ENCODE measurements at regions not wholly inside any gene's neighbourhood (a gene's known extent, or its start where the extent isn't known, plus 50 kb on each side); places are given as distances from the start of the nearest gene placed in this dataset.

DNA sequence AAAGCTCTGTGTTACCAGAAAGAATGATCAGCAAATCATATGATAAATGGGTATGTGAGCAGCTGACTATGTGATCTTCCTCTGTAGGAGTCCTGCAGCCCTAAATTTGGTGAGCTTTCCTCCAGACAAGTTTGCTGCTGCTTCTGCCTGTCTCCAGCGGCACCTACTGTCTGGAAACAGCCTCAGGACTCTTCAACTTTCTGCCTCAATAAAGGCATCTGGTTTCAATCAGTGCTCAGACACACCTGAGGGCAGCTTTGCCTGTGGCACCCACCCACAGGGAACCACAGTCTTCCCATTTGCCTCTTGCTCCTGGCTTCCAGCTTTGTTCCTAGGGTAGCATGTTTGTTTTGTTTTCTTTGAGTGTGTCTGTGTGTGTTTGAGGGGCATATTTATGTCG, 727.9 kb upstream of the MAN1A1 start:
- Histone ChIP-seq H3K27me3 (ENCODE audit: insufficient read depth, poor library complexity, severe bottlenecking) (no peaks in the 10 kb centered on the region), H3K27ac (replicated peaks) (no peak overlapping the region), H3K4me3 (replicated peaks; ENCODE audit: insufficient read depth, low read length) (no peak overlapping the region)
- no peak for DNase-seq (ENCODE audit: low read depth in 1 of 2, low spot score in 1 of 2)
- TF ChIP-seq POLR2AphosphoS5 (IDR thresholded peaks at IDR 0.05; ENCODE audit: low read depth) (no peak), GABPA (IDR thresholded peaks at IDR 0.05; ENCODE audit: low read depth) (no peak), CTCF (IDR thresholded peaks at IDR 0.05; ENCODE audit: insufficient read depth, low read length) (no peak), SPI1 (IDR thresholded peaks at IDR 0.05; ENCODE audit: borderline replicate concordance, low read depth) (no peak)
- TF ChIP-seq, protein P1, sequence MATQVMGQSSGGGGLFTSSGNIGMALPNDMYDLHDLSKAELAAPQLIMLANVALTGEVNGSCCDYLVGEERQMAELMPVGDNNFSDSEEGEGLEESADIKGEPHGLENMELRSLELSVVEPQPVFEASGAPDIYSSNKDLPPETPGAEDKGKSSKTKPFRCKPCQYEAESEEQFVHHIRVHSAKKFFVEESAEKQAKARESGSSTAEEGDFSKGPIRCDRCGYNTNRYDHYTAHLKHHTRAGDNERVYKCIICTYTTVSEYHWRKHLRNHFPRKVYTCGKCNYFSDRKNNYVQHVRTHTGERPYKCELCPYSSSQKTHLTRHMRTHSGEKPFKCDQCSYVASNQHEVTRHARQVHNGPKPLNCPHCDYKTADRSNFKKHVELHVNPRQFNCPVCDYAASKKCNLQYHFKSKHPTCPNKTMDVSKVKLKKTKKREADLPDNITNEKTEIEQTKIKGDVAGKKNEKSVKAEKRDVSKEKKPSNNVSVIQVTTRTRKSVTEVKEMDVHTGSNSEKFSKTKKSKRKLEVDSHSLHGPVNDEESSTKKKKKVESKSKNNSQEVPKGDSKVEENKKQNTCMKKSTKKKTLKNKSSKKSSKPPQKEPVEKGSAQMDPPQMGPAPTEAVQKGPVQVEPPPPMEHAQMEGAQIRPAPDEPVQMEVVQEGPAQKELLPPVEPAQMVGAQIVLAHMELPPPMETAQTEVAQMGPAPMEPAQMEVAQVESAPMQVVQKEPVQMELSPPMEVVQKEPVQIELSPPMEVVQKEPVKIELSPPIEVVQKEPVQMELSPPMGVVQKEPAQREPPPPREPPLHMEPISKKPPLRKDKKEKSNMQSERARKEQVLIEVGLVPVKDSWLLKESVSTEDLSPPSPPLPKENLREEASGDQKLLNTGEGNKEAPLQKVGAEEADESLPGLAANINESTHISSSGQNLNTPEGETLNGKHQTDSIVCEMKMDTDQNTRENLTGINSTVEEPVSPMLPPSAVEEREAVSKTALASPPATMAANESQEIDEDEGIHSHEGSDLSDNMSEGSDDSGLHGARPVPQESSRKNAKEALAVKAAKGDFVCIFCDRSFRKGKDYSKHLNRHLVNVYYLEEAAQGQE (IDR thresholded peaks at IDR 0.05; ENCODE audit: insufficient replicate concordance, low read depth): no peak

GRCh38 chr6:120058410-120058809, 708.8 kb upstream of the MAN1A1 start:
- no peak overlapping the region for H3K27ac ChIP-seq (replicated peaks)
- no peaks in the 10 kb centered on the region for H3K27me3 ChIP-seq (ENCODE audit: insufficient read depth, poor library complexity, severe bottlenecking)
- no peak for DNase-seq (ENCODE audit: low read depth in 1 of 2, low spot score in 1 of 2)
- TF ChIP-seq, protein P1 (IDR thresholded peaks at IDR 0.05; ENCODE audit: insufficient replicate concordance, low read depth): no peak
- no peak for TF ChIP-seq GABPA (IDR thresholded peaks at IDR 0.05; ENCODE audit: low read depth)
- no peak overlapping the region for H3K4me3 ChIP-seq (replicated peaks; ENCODE audit: insufficient read depth, low read length)

GRCh38 chr6:120056085-120056484, 706.5 kb upstream of the MAN1A1 start:
- no peak for DNase-seq (ENCODE audit: low read depth in 1 of 2, low spot score in 1 of 2)
- no peak overlapping the region for H3K27ac ChIP-seq (replicated peaks)
- TF ChIP-seq GABPA (IDR thresholded peaks at IDR 0.05; ENCODE audit: low read depth) (no peak), SPI1 (IDR thresholded peaks at IDR 0.05; ENCODE audit: borderline replicate concordance, low read depth) (no peak), POLR2AphosphoS5 (IDR thresholded peaks at IDR 0.05; ENCODE audit: low read depth) (no peak), CTCF (IDR thresholded peaks at IDR 0.05; ENCODE audit: insufficient read depth, low read length) (no peak)
- TF ChIP-seq, protein P1 (IDR thresholded peaks at IDR 0.05; ENCODE audit: insufficient replicate concordance, low read depth): no peak
- H3K27me3 ChIP-seq (ENCODE audit: insufficient read depth, poor library complexity, severe bottlenecking): no peaks in the 10 kb centered on the region
- H3K4me3 ChIP-seq (replicated peaks; ENCODE audit: insufficient read depth, low read length): no peak overlapping the region

- TF ChIP-seq POLR2AphosphoS5 (IDR thresholded peaks at IDR 0.05; ENCODE audit: low read depth): no peak
- TF ChIP-seq CTCF (IDR thresholded peaks at IDR 0.05; ENCODE audit: insufficient read depth, low read length): no peak
- TF ChIP-seq, protein P1 (IDR thresholded peaks at IDR 0.05; ENCODE audit: insufficient replicate concordance, low read depth): no peak
- no peak for TF ChIP-seq SPI1 (IDR thresholded peaks at IDR 0.05; ENCODE audit: borderline replicate concordance, low read depth)
- no peak for TF ChIP-seq GABPA (IDR thresholded peaks at IDR 0.05; ENCODE audit: low read depth)
- no peak for DNase-seq (ENCODE audit: low read depth in 1 of 2, low spot score in 1 of 2)
These were observed 705.5 kb upstream of the MAN1A1 start for GRCh38 chr6:120055071-120055470.

More at GRCh38 chr6:120055071-120055470, 705.5 kb upstream of the MAN1A1 start:
- Histone ChIP-seq H3K27me3 (ENCODE audit: insufficient read depth, poor library complexity, severe bottlenecking) (no peaks in the 10 kb centered on the region), H3K27ac (replicated peaks) (no peak overlapping the region), H3K4me3 (replicated peaks; ENCODE audit: insufficient read depth, low read length) (no peak overlapping the region)

All from HL-60 (cell line).